Anterior cingulate cortex (tissue), 58 donors: ENCODE measurements at regions not wholly inside any gene's neighbourhood (a gene's known extent, or its start where the extent isn't known, plus 50 kb on each side); places are given as distances from the start of the nearest gene placed in this dataset.
"Not testable (repeated sequence)": the region's sequence is repeated elsewhere in the genome, so short reads cannot be mapped to it uniquely, and the experiment has no call there.

Experiments used
- DNase-seq, 58 donors: peaks; one replicate each; lab custom pipeline; 2025; lab: John Stamatoyannopoulos, UW

- no peak for DNase-seq
Measured at GRCh38 chr4:125262502-125262901, 52.3 kb upstream of the FAT4 start.

GRCh38 chr4:125262079-125262478 is 52.7 kb upstream of the FAT4 start:
- no peak for DNase-seq

GRCh38 chr4:125254106-125254505 is 60.6 kb upstream of the FAT4 start:
- DNase-seq, result no peak

GRCh38 chr4:125244848-125245450 is 69.8 kb upstream of the FAT4 start:
- DNase-seq, result no peak

GRCh38 chr4:125243789-125244397 is 70.9 kb upstream of the FAT4 start:
- no peak for DNase-seq

- peak in 11 of 58 donors; percentile 1 to 21 (median 4) for DNase-seq
Measured at GRCh38 chr4:125235971-125236370, 78.8 kb upstream of the FAT4 start.

- DNase-seq, result no peak
Measured at GRCh38 chr4:125231661-125232060, 83.1 kb upstream of the FAT4 start.

DNA sequence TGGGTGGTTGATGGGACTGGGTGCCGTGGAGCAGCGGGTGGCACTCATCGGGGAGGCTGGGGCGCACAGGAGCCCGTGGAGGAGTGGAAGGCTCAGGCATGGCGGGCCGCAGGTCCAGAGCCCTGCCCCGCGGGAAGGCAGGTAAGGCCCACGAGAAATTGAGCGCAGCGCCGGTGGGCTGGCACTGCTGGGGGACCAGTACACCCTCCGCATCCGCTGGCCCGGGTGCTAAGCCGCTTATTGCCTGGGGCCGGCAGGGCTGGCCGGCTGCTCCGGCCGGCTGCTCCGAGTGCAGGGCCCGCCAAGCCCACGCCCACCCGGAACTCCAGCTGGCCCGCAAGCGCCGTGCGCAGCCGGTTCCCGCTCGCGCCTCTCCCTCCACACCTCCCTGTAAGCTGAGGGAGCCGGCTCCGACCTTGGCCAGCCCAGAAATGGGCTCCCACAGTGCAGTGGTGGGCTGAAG is 85.1 kb upstream of the FAT4 start:
- DNase-seq, result peak in 1 of 58 donors; percentile 3

DNA sequence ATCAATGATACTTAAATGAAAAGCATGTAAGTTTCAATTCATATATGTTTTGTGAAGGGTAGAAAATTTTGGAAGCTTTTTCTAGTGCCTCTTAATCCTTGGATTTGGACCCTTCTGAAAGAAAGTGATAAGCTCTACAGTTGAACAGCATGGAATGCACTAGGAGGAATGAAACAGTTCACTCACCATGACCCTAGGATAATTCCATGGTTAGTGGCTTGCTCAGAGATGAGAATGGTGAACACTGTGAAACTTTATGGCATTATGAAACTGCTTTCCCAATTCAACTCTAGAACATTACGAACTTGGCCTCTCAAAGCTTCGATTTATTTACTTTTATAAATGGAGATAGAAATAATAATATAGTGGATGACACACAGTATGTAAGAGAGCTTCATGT is 88.9 kb upstream of the FAT4 start:
- DNase-seq, result no peak

DNA sequence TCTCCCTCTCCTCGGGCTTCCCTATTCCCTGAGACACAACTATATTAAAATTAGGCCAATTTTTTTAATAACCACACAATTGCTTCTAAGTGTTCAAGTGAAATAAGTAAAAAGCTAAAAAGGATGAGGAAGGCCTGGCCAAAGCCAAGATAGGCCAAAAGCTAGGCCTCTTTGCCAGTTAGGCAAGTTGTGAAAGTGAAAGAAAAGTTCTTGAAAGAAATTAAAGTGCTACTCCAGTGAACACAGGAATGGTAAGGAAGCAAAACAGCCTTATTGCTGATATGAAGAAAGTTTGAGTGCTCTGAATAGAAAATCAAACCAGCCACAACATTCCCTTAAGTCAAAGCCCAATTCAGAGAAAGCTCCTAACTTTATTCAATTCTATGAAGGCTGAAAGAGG is 114.2 kb upstream of the FAT4 start:
- DNase-seq, result no peak

- DNase-seq, result no peak
Measured at GRCh38 chr4:125198916-125199315, 115.8 kb upstream of the FAT4 start.

DNA sequence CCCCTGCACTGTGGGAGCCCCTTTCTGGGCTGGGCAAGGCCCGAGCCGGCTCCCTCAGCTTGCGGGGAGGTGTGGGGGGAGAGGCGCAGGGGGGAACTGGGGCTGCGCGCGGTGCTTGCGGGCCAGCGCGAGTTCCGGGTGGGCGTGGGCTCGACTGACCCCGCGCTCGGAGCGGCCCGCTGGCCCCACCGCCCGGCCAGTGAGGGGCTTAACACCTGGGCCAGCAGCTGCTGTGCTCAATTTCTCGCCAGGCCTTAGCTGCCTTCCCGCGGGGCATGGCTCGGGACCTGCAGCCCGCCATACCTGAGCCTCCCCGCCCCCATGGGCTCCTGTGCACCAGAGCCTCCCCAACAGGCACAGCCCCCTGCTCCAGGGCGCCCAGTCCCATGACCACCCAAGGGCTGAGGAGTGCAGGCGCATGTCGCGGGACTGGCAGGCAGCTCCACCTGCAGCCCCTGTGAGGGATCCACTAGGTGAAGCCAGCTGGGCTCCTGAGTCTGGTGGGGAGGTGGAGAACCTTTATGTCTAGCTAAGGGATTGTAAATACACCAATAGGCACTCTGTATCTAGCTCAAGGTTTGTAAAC is 122.8 kb upstream of the FAT4 start:
- DNase-seq, result not testable (repeated sequence)

- no peak for DNase-seq
Measured at GRCh38 chr4:125191232-125191631, 123.5 kb upstream of the FAT4 start.

DNA sequence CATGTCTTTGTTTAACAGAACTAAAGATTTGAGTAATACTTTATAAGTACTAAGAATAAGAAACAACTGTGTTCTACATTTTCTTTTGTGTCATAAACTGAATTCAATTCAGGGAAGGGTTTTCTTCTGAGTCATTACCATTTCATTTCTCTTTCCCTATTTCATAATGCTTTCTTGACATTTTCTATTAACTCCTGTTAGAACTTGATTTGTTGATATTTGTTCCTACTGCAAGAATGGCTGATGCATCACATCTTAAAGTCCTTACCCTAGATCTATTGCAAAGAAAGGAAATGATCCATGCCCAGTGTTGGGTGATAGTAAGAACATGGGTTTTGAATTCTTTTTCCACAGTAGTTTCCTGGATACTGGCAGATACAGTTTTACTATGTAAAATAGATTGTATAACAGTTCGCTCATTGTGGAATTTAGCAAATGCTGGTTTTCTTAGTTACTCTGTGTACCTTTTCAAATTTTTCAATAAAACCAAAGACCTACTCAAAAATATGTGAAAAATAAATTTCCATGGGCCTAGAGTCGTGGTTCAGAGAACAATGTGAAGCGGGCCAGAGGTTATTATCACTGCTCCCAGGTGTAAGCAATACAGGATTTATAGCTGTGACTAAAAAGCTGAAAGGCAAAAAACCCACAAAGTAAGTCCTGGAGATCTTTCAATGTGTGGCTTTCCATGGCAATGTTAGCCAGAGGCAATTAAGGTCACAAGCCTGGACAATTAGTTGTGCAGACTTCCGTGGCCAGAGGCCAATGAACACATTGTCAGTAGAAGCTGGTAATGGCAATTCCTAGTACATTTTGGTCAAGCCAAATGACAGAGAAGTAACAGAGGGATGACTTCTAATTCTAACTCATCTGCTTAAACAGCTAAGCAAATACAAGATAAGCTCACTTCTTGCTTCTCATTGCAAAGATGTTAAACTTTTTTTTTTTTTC is 127.3 kb upstream of the FAT4 start:
- DNase-seq, result peak in 1 of 58 donors; percentile 2

DNA sequence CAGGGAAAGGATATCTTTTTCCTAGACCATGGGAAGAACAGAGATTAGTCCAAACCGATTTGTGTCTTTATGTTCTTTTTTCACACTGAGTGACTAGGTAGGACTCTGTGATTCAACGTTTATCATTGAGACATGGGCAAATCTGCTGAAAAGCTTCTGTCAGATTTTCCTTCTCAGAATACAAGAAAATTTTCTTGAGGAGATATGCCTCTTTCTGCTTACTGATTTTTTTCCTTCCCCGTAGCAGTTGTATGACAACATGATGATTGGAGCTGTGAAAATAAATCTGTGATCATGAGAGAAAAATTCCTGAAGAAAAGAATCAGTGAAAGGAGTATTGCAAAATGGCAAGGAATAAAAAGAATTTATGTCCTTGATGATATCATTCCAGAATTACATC is 130.6 kb upstream of the FAT4 start:
- no peak for DNase-seq

- no peak for DNase-seq
Measured at GRCh38 chr4:125181804-125182203, 133.0 kb upstream of the FAT4 start.

GRCh38 chr4:125179727-125180126 is 135.0 kb upstream of the FAT4 start:
- DNase-seq, result no peak

- no peak for DNase-seq
Measured at GRCh38 chr4:125169192-125169591, 145.6 kb upstream of the FAT4 start.

DNA sequence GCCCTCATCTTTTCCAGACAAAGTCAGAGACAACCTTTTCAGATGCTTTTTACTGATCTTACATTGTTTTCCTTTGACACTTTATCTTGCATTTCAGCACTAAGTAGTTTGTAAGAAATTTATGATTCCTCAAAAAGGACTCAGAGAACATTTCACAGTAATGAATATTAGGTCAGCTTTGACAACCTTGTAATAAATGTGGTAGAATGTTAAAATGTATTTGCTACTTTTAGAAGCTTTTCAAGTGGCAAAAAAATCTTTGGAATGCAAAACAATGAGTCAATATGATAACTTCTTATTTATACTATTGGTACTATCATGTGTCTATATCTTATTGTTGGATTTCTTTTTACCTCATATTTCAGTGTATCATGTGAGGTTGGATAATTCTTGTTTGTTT is 146.2 kb upstream of the FAT4 start:
- no peak for DNase-seq

DNA sequence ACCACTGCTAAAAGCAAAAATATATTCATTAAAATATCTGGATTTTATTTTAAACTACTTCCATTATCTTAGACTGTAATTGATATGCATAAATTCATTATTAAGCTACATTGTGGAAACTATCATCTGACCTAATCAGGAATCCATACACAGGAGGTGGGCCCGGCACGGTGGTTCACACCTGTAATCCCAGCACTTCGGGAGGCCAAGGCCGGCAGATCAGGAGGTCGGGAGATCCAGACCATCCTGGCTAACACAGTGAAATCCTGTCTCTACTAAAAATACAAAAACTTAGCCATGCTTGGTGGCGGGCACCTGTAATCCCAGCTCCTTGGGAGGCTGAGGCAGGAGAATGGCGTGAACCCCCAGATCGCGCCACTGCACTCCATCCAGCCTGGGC is 148.7 kb upstream of the FAT4 start:
- DNase-seq, result not testable (repeated sequence)

- no peak for DNase-seq
Measured at GRCh38 chr4:125159001-125159400, 155.8 kb upstream of the FAT4 start.
